ENCODE measurements at regions not wholly inside any gene's neighbourhood (a gene's known extent, or its start where the extent isn't known, plus 50 kb on each side); places are given as distances from the start of the nearest gene placed in this dataset.

GRCh38 chr2:230593765-230594164 lies 118.9 kb upstream of the CAB39 start:
- Histone ChIP-seq H3K27me3 (no peaks in the 10 kb centered on the region), H3K36me3 (replicated peaks in 1 of 2; ENCODE audit: insufficient read depth in 1 of 2, low read depth in 2 of 2) (no peaks in the 10 kb centered on the region), H3K27ac (no peak overlapping the region), H3K4me3 (no peak overlapping the region), H3K4me1 (no peaks in the 10 kb centered on the region), H3K9me3 (no peaks in the 10 kb centered on the region)
- TF ChIP-seq POLR2A (IDR thresholded peaks at IDR 0.05) (no peak), CTCF (IDR thresholded peaks at IDR 0.05) (no peak)
- WGBS, 2 donors = 83 to 85% methylated on average over 7 to 9 of the region's 9 CpGs
- DNase-seq = no peak
- intact Hi-C loops (cut with DNase I) = no loop called here
- ATAC-seq = no peak

GRCh38 chr2:230594286-230594840 lies 118.3 kb upstream of the CAB39 start:
- Histone ChIP-seq H3K27me3 (no peaks in the 10 kb centered on the region), H3K4me3 (no peak overlapping the region), H3K36me3 (replicated peaks in 1 of 2; ENCODE audit: insufficient read depth in 1 of 2, low read depth in 2 of 2) (no peaks in the 10 kb centered on the region), H3K9me3 (no peaks in the 10 kb centered on the region), H3K4me1 (no peaks in the 10 kb centered on the region), H3K27ac (no peak overlapping the region)
- no peak for ATAC-seq
- WGBS, 2 donors = 89 to 94% methylated on average over 2 to 3 of the region's 3 CpGs
- no peak for DNase-seq
- no peak for TF ChIP-seq POLR2A (IDR thresholded peaks at IDR 0.05)
- TF ChIP-seq CTCF (IDR thresholded peaks at IDR 0.05) = no peak
- intact Hi-C loops (cut with DNase I) = no loop called here

- DNase-seq = no peak
- ATAC-seq = no peak
- Histone ChIP-seq H3K27ac (no peak overlapping the region), H3K4me3 (no peak overlapping the region), H3K9me3 (no peaks in the 10 kb centered on the region), H3K27me3 (no peaks in the 10 kb centered on the region), H3K4me1 (no peaks in the 10 kb centered on the region), H3K36me3 (replicated peaks in 1 of 2; ENCODE audit: insufficient read depth in 1 of 2, low read depth in 2 of 2) (no peaks in the 10 kb centered on the region)
- WGBS, 2 donors = 88 to 91% methylated on average over 2 of the region's 2 CpGs
- no peak for TF ChIP-seq POLR2A (IDR thresholded peaks at IDR 0.05)
- no peak for TF ChIP-seq CTCF (IDR thresholded peaks at IDR 0.05)
- intact Hi-C loops (cut with DNase I) = no loop called here
Observed at GRCh38 chr2:230599853-230600252, 112.8 kb upstream of the CAB39 start.

- DNase-seq = no peak
- H3K4me3 ChIP-seq = no peak overlapping the region
- H3K36me3 ChIP-seq (replicated peaks in 1 of 2; ENCODE audit: insufficient read depth in 1 of 2, low read depth in 2 of 2) = no peaks in the 10 kb centered on the region
- no peak for ATAC-seq
- TF ChIP-seq POLR2A (IDR thresholded peaks at IDR 0.05) (no peak), CTCF (IDR thresholded peaks at IDR 0.05) (no peak)
- no peaks in the 10 kb centered on the region for H3K27me3 ChIP-seq
- WGBS, 2 donors = 60 to 65% methylated on average over 5 of the region's 5 CpGs
- no peaks in the 10 kb centered on the region for H3K4me1 ChIP-seq
- no peaks in the 10 kb centered on the region for H3K9me3 ChIP-seq
- intact Hi-C loops (cut with DNase I) = no loop called here
- H3K27ac ChIP-seq = no peak overlapping the region
Observed at GRCh38 chr2:230600285-230600684, 112.4 kb upstream of the CAB39 start.

GRCh38 chr2:230600881-230601280 lies 111.8 kb upstream of the CAB39 start:
- no peak for TF ChIP-seq CTCF (IDR thresholded peaks at IDR 0.05)
- TF ChIP-seq POLR2A (IDR thresholded peaks at IDR 0.05) = no peak
- no peaks in the 10 kb centered on the region for H3K9me3 ChIP-seq
- no peak for ATAC-seq
- no peaks in the 10 kb centered on the region for H3K36me3 ChIP-seq (replicated peaks in 1 of 2; ENCODE audit: insufficient read depth in 1 of 2, low read depth in 2 of 2)
- WGBS, 2 donors = 58 to 66% methylated on average over 4 of the region's 4 CpGs
- H3K4me3 ChIP-seq = no peak overlapping the region
- H3K4me1 ChIP-seq = no peaks in the 10 kb centered on the region
- H3K27me3 ChIP-seq = no peaks in the 10 kb centered on the region
- no peak overlapping the region for H3K27ac ChIP-seq
- no peak for DNase-seq
- intact Hi-C loops (cut with DNase I) = no loop called here

All from body of pancreas (tissue), 4 donors.